Psoas muscle (tissue), 7 donors: ENCODE measurements at regions not wholly inside any gene's neighbourhood (a gene's known extent, or its start where the extent isn't known, plus 50 kb on each side); places are given as distances from the start of the nearest gene placed in this dataset.

Experiments
- ATAC-seq, 4 donors: fragments of 200-7000 bp; cut with Tn5 transposase; one replicate each; pipeline ENCODE4 v1.9.1; 2020; ENCODE audit warnings: moderate library complexity in 3 of 4, mild to moderate bottlenecking in 2 of 4
- DNase-seq, 2 donors: peaks; one replicate each; pipeline ENCODE4 v3.0.0-alpha.2; 2020
- H3K27ac ChIP-seq: fragments of 200-600 bp; one replicate; pipeline ENCODE4 v1.8.0; 2022
- H3K27me3 ChIP-seq, 3 donors: fragments of 200-600 bp in 1 of 3; one replicate each; pipeline versions ENCODE4 v1.6.1 to v1.8.0; 2013 to 2022; ENCODE audit warnings: low read length in 2 of 3, mild to moderate bottlenecking in 2 of 3, moderate library complexity in 1 of 3; ENCODE audit not compliant: insufficient read depth in 3 of 3
- H3K36me3 ChIP-seq, 2 donors: fragments of 200-600 bp in 1 of 2; one replicate each; pipeline versions ENCODE4 v1.6.1 to v1.8.0; 2013 to 2022; ENCODE audit warnings: low read depth in 1 of 2, mild to moderate bottlenecking in 1 of 2, moderate library complexity in 1 of 2; ENCODE audit not compliant: insufficient read depth in 1 of 2
- H3K4me1 ChIP-seq: fragments of 200-600 bp; one replicate; pipeline ENCODE4 v1.8.0; 2022
- H3K4me3 ChIP-seq: fragments of 200-600 bp; one replicate; pipeline ENCODE4 v1.8.0; 2022; ENCODE audit warnings: mild to moderate bottlenecking
- H3K9me3 ChIP-seq: fragments of 200-600 bp; one replicate; pipeline ENCODE4 v1.8.0; 2022
- CTCF ChIP-seq: fragments of 200-600 bp; IDR thresholded peaks from one replicate; pipeline ENCODE4 v1.8.0; 2022; ENCODE audit warnings: antibody characterized with exemption
- WGBS, 3 donors: extraction: QIAGEN DNeasy Blood & Tissue Kit; methylation state at CpG; one replicate each; pipeline versions ENCODE4 v1.1.6 to v1.1.7; 2013; 5-methylcytosine and 5-hydroxymethylcytosine counted together
- intact Hi-C, 2 donors: fragments of 100-400 bp; cut with DNase I; formaldehyde crosslinking; loops; one replicate each; pipeline versions ENCODE4 v1.11.0 to v1.14.2; 2022
- donor health status: healthy with polysubstance abuse.
- donor health status: DM: no; HTN: no; CAD: no; lungs with moderate emphysema.
- donor health status: Bipolar disorder and iron deficiency.
- donor health status: healthy.
- donor health status: DM: yes; HTN: yes; CAD: no.
- donor health status: DM: no; HTN: no; CAD: no.
- donor health status: DM: yes; HTN: yes; CAD: no.

- intact Hi-C loops: no loop called here
- Histone ChIP-seq H3K4me1 (no peaks in the 10 kb centered on the region), H3K9me3 (no peaks in the 10 kb centered on the region), H3K4me3 (no peak overlapping the region), H3K27me3 (no peaks in the 10 kb centered on the region), H3K27ac (no peak overlapping the region), H3K36me3 (no peaks in the 10 kb centered on the region)
- ATAC-seq (no peak), DNase-seq (no peak)
- TF ChIP-seq CTCF: no peak
Measured at GRCh38 chr1:209094384-209094783, 489.1 kb upstream of the CAMK1G start.

- no peak for DNase-seq
- H3K27me3 ChIP-seq: no peaks in the 10 kb centered on the region
- H3K36me3 ChIP-seq: no peaks in the 10 kb centered on the region
- no peak overlapping the region for H3K4me3 ChIP-seq
- WGBS, 3 donors: 68 to 72% (median 70%) methylated on average over 9 of the region's 9 CpGs
- intact Hi-C loops: no loop called here
- no peak for TF ChIP-seq CTCF
- H3K4me1 ChIP-seq: no peaks in the 10 kb centered on the region
- H3K9me3 ChIP-seq: no peaks in the 10 kb centered on the region
- no peak overlapping the region for H3K27ac ChIP-seq
- no peak for ATAC-seq
Measured at GRCh38 chr1:209095627-209096595, 487.6 kb upstream of the CAMK1G start.

GRCh38 chr1:209100460-209100859 lies 483.1 kb upstream of the CAMK1G start:
- no peaks in the 10 kb centered on the region for H3K27me3 ChIP-seq
- intact Hi-C loops: no loop called here
- H3K36me3 ChIP-seq: no peaks in the 10 kb centered on the region
- DNase-seq (no peak), ATAC-seq (no peak)
- WGBS, 3 donors: 84 to 93% (median 91%) methylated on average over 5 of the region's 5 CpGs
- no peak overlapping the region for H3K27ac ChIP-seq
- no peak for TF ChIP-seq CTCF
- H3K9me3 ChIP-seq: no peaks in the 10 kb centered on the region
- H3K4me3 ChIP-seq: no peak overlapping the region
- H3K4me1 ChIP-seq: no peaks in the 10 kb centered on the region

- DNase-seq (no peak), ATAC-seq (no peak)
- Histone ChIP-seq H3K4me3 (no peak overlapping the region), H3K27ac (no peak overlapping the region), H3K9me3 (no peaks in the 10 kb centered on the region), H3K36me3 (no peaks in the 10 kb centered on the region), H3K27me3 (no peaks in the 10 kb centered on the region), H3K4me1 (no peaks in the 10 kb centered on the region)
- 87 to 93% (median 90%) methylated on average over 5 of the region's 5 CpGs for WGBS, 3 donors
- no peak for TF ChIP-seq CTCF
- intact Hi-C loops: no loop called here
Measured at GRCh38 chr1:209101106-209101505, 482.4 kb upstream of the CAMK1G start.
